CD4-positive, alpha-beta T cell treated with Interleukin-4 for 4 hours (primary cell): ENCODE measurements at regions not wholly inside any gene's neighbourhood (a gene's known extent, or its start where the extent isn't known, plus 50 kb on each side); places are given as distances from the start of the nearest gene placed in this dataset.
"Not testable (repeated sequence)": the region's sequence is repeated elsewhere in the genome, so short reads cannot be mapped to it uniquely, and the experiment has no call there.

Experiments used
- DNase-seq: peaks from one replicate; pipeline ENCODE4 v3.0.0-alpha.2; 2020

- DNase-seq: no peak
Measured at GRCh38 chr17:63189082-63189481, 223.0 kb downstream of the TANC2 start.

GRCh38 chr17:63189930-63190329 is 223.9 kb downstream of the TANC2 start:
- DNase-seq: no peak

GRCh38 chr17:63190821-63191370 is 224.9 kb downstream of the TANC2 start:
- no peak for DNase-seq

GRCh38 chr17:63191610-63192009 is 225.6 kb downstream of the TANC2 start:
- no peak for DNase-seq

DNA sequence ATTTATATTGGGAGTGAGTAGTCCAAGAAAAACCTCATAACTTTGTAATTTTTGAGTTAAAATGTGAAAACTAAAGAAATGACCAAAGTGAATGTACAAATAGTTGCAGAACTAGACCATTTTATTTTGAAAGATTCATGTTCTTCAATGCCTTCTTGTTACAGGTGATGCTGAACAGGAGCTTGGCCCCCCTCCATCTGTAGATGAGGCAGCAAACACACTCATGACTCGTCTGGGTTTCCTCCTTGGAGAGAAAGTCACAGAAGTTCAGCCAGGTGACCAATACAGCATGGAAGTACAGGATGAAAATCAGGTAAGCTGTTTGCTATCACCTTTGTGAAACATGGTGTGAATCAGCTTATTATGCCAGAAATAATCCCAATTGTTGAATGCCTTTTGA is 227.8 kb downstream of the TANC2 start:
- DNase-seq: no peak

GRCh38 chr17:63196772-63197335 is 230.8 kb downstream of the TANC2 start:
- DNase-seq: peak; percentile 4

- no peak for DNase-seq
Measured at GRCh38 chr17:63203652-63204051, 237.6 kb downstream of the TANC2 start.

- no peak for DNase-seq
Measured at GRCh38 chr17:63221939-63222338, 224.2 kb downstream of the CYB561 start.

DNA sequence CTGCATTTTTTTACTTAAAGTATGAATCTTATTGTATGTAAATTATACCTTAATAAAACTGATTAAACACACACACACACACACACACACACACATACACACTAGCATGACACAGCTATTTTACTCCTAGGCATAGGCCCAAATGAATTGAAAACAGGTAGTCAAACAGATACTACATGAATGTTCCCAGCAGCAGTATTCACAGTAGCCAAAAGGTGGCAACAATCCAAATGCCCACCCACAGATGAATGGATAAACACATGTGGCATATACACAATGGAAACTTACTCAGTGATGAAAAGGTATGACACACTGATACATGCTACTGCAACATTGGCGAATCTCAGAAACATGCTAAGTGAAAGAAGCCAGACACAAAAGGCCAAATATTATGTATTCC is 223.5 kb downstream of the CYB561 start:
- DNase-seq: no peak

- no peak for DNase-seq
Measured at GRCh38 chr17:63223212-63223911, 222.7 kb downstream of the CYB561 start.

DNA sequence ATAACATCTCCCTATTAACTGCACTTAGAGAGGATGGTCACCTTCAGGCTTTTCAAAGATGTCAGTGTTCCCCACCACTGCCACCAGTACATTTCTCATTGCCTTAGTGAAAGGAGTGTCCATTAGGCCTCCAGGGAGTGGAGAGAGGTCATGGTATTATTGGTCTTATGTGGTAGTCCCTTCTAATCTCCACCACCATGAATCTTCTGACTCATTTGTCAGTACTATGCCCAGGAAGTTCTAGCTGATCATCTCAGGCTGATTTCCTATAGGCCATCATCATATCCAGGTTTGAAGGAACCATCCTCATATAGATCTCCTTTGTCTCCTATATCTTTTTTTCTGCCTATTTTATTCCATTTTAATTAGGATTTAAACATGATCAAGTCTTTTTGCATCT is 221.5 kb downstream of the CYB561 start:
- DNase-seq: no peak

- DNase-seq: not testable (repeated sequence)
Measured at GRCh38 chr17:63226720-63227119, 219.4 kb downstream of the CYB561 start.

DNA sequence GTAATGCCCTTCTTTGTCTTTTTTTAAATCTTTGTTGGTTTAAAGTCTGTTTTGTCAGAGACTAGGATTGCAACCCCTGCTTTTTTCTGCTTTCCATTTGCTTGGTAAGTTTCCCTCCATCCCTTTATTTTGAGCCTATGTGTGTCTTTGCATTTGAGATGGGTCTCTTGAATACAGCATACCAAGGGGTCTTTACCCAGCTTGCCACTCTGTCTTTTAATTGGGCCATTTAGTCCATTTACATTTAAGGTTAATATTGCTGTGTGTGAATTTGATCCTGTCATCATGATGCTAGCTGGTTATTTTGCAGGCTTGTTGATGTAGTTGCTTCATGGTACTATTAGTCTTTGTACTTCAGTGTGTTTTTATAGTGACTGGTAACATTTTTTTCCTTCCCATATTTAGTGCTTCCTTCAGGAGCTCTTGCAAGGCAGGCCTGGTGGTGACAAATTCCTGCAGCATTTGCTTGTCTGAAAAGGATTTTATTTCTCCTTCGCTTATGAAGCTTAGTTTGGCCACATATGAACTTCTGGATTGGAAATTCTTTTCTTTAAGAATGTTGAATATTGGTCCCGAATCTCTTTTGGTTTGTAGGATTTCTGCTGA is 215.0 kb downstream of the CYB561 start:
- DNase-seq: not testable (repeated sequence)

- DNase-seq: no peak
Measured at GRCh38 chr17:63232565-63233310, 213.4 kb downstream of the CYB561 start.

- DNase-seq: no peak
Measured at GRCh38 chr17:63240106-63240505, 206.0 kb downstream of the CYB561 start.

- no peak for DNase-seq
Measured at GRCh38 chr17:63246344-63246743, 199.8 kb downstream of the CYB561 start.

GRCh38 chr17:63247706-63248105 is 198.4 kb downstream of the CYB561 start:
- DNase-seq: no peak

DNA sequence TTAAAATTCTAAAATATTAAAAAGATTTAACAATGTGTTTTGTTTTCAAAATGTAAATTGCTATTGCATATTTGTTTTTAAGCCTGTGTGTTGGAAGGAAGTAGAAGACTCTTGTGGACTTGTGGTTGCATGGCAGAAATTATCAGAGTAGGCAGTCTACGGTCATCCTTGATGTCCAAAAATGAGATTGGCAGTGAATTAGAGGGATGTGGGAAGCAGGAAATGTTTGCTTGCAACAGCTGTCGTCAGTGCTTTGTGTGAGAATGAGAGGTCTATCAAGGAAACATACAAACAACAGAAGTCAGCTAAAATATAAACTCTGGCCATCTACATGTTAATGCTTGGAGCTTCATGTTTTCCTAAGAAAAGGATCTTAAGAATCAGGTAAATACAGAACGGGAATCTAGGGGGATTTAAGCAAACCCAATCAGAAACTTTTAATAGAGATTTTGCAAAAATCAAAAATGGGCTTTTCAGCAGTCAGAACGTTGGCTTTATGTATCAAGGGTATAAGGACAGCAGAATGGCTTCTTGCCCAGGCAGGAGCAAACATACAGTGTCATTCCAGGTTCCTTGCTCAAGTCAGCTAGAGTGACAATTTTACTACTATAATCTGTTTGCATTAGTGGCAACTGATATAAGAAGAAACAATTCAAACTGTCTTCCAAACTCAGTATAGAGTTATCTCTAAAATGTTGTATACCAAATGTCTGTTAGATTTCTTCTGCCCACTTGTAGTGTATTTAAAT is 196.7 kb downstream of the CYB561 start:
- DNase-seq: no peak

- DNase-seq: no peak
Measured at GRCh38 chr17:63250830-63251229, 195.3 kb downstream of the CYB561 start.

DNA sequence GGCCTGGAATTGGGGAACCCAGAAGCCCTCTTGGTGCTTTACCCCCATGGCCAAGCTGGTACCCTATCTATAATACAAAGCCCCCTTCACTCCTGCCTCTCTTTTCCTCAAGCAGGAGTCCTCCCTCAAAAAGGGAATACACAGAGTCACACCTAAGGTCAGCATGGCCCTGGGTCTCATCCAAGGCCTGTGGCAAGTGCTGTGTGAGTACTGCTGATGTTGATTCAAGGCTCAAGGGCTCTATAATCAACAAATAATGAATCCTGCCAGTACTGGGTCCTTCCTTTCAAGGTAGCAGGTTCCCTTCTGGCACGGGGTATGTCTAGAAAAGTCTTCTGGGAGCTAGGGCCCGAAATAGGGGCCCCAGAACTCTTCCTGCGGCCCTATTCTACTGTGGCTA is 187.3 kb downstream of the CYB561 start:
- no peak for DNase-seq

DNA sequence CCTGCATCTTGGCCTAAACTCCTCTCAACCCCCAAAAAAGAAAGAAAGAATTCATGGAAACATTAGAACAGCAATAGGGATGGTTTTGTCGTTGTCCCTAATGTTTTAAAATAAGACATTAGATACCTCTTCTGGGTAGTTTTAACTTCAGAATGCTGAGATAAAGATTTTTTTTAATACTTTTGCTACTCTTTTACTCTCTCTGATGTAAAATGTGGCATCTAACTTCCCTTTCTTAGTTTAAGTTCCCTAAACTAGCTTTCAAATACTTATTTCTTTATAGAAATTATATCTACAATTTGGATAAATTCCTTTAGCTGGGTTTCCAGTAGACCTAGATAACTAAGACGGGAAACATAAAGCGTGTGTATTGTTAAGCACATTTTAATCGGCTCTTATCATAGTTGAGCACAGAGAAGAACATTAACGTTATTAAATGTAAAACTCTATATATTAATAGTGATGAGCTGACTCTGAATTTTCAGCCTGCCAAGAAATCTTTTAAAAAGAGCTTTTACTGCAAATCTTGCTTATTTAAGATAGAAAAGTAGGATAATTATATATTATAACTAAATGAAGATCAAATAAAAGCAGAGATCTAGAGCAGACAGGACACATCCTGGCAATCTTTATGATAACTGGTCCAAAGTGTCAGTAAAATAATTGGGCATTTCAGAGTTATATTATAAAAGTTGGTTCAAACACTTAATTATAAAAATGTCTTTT is 183.2 kb downstream of the CYB561 start:
- no peak for DNase-seq

GRCh38 chr17:63265526-63265925 is 180.6 kb downstream of the CYB561 start:
- DNase-seq: no peak
